IPS-18a (cell line): ENCODE measurements at regions not wholly inside any gene's neighbourhood (a gene's known extent, or its start where the extent isn't known, plus 50 kb on each side); places are given as distances from the start of the nearest gene placed in this dataset.
"Not testable (repeated sequence)": the region's sequence is repeated elsewhere in the genome, so short reads cannot be mapped to it uniquely, and the experiment has no call there.

ENCODE experiments used
- H3K27ac ChIP-seq: one replicate; pipeline ENCODE4 v1.5.1; 2013; ENCODE audit warnings: low read length
- H3K27me3 ChIP-seq: one replicate; pipeline ENCODE4 v1.6.1; 2013; ENCODE audit warnings: mild to moderate bottlenecking, low read length; ENCODE audit not compliant: control insufficient read depth, insufficient read depth
- H3K36me3 ChIP-seq: one replicate; pipeline ENCODE4 v1.6.1; 2013; ENCODE audit warnings: low read depth, low read length; ENCODE audit not compliant: control insufficient read depth
- H3K4me1 ChIP-seq: one replicate; pipeline ENCODE4 v1.6.1; 2013; ENCODE audit warnings: low read depth, low read length; ENCODE audit not compliant: control insufficient read depth
- H3K4me3 ChIP-seq: one replicate; pipeline ENCODE4 v1.5.1; 2013; ENCODE audit warnings: low read length
- H3K9ac ChIP-seq: one replicate; pipeline ENCODE4 v1.6.1; 2013; ENCODE audit warnings: mild to moderate bottlenecking, low read length, moderate library complexity
- H3K9me3 ChIP-seq: one replicate; pipeline ENCODE4 v1.6.1; 2013; ENCODE audit warnings: low read depth, low read length; ENCODE audit not compliant: control insufficient read depth

DNA sequence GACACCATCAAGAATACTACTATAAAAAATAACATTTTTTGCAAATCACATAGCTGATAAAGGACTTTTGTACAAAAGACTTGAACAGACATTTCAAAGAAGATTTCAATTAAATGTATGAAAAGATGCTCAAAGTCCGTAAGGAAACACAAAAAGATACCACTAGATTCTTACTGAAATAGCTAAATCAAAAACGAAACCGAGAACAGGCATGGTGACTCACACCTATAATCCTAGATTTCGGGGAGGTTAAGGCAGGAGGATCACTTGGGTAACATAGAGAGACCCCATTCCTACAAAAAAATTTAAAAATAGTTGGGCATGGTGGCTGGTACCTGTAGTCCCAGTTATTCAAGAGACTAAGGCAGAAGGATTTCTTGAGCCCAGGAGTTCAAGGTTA lies 520.2 kb upstream of the GRM3 start:
- Histone ChIP-seq H3K4me1 (no peaks in the 10 kb centered on the region), H3K9me3 (no peaks in the 10 kb centered on the region), H3K9ac (no peak overlapping the region), H3K27ac (no peak overlapping the region), H3K36me3 (no peaks in the 10 kb centered on the region), H3K4me3 (no peak overlapping the region), H3K27me3 (no peaks in the 10 kb centered on the region)

DNA sequence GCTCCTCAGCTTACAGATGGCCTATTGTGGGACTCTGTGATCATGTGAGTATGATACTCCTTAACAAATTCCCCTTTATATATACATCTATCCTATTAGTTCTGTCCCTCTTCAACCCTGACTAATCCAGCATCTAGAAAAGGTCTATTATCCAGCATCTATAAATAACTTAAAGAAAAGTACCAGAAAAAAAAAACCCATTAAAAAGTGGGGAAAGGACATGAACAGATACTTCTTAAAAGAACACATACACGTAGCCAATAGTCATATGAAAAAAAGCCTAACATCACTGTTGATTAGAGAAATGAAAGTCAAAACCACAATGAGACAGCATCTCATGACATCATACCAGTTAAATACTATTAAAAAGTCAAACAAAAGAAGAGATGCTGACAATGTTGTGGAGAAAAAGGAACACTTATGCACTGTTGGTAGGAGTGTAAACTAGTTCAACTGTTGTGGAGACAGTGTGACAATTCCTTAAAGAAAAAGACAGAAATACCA lies 549.5 kb upstream of the GRM3 start:
- Histone ChIP-seq H3K36me3 (no peaks in the 10 kb centered on the region), H3K9ac (no peak overlapping the region), H3K4me1 (no peaks in the 10 kb centered on the region), H3K27ac (no peak overlapping the region), H3K4me3 (no peak overlapping the region), H3K9me3 (peaks cover 5% of the 10 kb centered on the region), H3K27me3 (no peaks in the 10 kb centered on the region)

DNA sequence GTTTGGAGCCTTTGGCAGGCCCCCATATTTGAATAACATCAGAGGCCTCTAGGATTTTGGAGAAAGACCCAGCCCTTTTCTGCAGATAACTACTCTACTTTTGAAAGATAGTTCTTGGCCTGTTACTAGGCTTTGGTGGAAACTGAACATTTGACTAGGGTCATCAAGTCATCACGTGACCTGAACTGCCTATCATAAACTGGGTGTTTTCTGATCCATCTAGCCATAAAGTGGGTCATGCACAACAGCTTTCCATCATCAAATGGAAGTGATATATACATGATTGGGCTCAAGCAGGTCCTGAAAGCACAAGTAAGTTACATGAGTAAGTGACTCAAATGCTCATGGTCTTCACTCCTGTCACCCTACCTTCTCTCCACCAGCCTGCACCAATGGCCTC lies 552.3 kb upstream of the GRM3 start:
- Histone ChIP-seq H3K4me3 (no peak overlapping the region), H3K4me1 (no peaks in the 10 kb centered on the region), H3K9me3 (peaks cover 6% of the 10 kb centered on the region), H3K27ac (no peak overlapping the region), H3K9ac (no peak overlapping the region), H3K27me3 (no peaks in the 10 kb centered on the region), H3K36me3 (no peaks in the 10 kb centered on the region)

DNA sequence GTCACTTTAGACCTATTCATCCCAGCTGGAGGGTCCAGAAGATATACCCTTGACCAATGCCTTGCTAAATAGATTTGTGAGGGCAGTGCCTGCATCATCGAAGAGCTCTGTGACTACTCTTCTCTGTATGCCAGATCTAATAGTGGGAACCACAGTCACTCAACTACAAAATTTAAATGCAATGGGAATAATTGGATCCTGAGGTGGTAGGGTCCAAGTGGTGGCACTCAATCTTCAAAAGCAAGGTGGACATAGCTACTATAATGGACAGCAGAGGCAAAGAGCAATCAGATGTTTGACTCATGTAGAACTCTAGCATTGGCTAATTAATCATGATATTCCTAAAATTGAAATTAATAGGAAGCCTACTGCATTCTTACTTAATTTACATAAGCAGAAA lies 554.3 kb upstream of the GRM3 start:
- Histone ChIP-seq H3K9me3 (peaks cover 6% of the 10 kb centered on the region), H3K27me3 (no peaks in the 10 kb centered on the region), H3K4me1 (no peaks in the 10 kb centered on the region), H3K4me3 (no peak overlapping the region), H3K27ac (no peak overlapping the region), H3K36me3 (no peaks in the 10 kb centered on the region), H3K9ac (no peak overlapping the region)

DNA sequence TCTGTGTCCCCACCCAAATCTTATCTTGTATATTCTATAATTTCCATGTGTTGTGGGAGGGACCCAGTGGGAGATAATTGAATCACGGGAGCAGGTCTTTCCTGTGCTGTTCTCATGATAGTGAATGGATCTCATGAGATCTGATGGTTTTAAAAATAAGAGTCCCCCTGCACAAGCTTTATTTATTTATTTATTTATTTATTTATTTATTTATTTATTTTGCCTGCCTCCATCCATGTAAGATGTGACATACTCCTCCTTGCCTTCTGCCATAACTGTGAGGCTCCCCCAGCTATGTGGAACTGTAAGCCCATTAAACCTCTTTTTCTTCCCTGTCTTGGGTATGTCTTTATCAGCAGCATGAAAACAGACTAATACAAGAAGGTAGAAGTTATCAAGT lies 579.1 kb upstream of the GRM3 start:
- not testable (repeated sequence) for H3K27me3 ChIP-seq, H3K27ac ChIP-seq, H3K36me3 ChIP-seq, H3K4me1 ChIP-seq, H3K4me3 ChIP-seq, H3K9me3 ChIP-seq, H3K9ac ChIP-seq

DNA sequence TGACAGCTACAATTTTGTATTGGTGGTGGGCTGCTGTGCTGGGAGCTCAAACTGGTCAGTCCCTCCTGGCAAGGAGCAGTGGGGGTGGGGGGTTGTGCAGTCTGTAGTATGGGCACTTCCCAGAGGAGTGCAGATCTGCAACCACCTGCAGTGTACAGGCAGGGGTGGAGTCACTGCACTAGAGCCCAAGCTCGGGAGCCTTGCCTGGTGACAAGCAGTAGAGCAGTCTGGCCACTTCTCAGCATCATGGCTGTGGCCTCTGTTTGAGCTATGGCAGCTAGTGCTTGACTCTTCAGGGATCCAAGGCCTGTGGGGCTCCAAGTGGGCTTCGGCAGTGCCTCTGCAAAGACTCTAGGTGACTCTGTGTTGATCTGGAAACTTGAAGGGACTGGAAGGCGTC lies 585.1 kb upstream of the GRM3 start:
- H3K4me3 ChIP-seq, result no peak overlapping the region
- H3K4me1 ChIP-seq, result no peaks in the 10 kb centered on the region
- no peak overlapping the region for H3K9ac ChIP-seq
- no peaks in the 10 kb centered on the region for H3K9me3 ChIP-seq
- H3K27ac ChIP-seq, result no peak overlapping the region
- no peaks in the 10 kb centered on the region for H3K36me3 ChIP-seq
- H3K27me3 ChIP-seq, result no peaks in the 10 kb centered on the region

DNA sequence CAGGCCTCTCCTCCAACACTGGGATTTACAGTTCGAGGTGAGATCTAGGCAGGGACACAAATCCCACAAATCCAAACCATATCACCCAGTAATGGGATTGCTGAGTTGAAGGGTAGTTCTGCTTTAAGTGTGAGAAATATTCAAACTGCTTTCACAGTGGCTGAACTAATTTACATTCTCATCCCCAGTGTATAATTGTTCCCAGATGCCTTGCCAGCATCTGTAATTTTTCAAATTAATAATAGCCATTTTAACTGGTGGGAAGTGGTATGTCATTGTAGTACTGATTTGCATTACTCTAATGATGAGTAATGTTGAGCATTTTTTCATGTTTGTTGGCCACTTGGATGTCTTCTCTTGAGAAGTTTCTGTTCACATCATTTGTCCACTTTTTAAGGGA lies 592.8 kb upstream of the GRM3 start:
- no peak overlapping the region for H3K9ac ChIP-seq
- no peaks in the 10 kb centered on the region for H3K4me1 ChIP-seq
- no peak overlapping the region for H3K27ac ChIP-seq
- no peaks in the 10 kb centered on the region for H3K36me3 ChIP-seq
- H3K9me3 ChIP-seq, result no peaks in the 10 kb centered on the region
- H3K27me3 ChIP-seq, result no peaks in the 10 kb centered on the region
- H3K4me3 ChIP-seq, result no peak overlapping the region

DNA sequence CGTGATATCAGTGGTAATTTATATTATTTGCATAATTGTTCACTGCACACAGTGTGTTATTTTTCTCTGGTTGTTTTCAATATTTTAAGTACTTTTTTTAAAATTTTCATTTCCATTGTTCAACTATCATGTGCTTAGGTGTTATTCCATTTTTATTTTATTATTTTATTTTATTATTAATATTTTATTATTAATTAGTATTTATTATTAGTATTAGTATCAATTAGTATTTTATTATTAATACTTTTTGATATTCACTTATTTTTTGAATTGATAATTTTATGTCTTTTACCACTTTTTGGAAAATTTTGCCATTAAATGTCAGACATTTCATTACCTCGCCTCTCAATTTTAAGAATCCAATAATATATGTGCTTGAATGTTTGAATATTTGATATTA lies 593.8 kb upstream of the GRM3 start:
- H3K4me1 ChIP-seq, result no peaks in the 10 kb centered on the region
- no peak overlapping the region for H3K4me3 ChIP-seq
- H3K9ac ChIP-seq, result no peak overlapping the region
- H3K36me3 ChIP-seq, result no peaks in the 10 kb centered on the region
- no peaks in the 10 kb centered on the region for H3K27me3 ChIP-seq
- H3K27ac ChIP-seq, result no peak overlapping the region
- H3K9me3 ChIP-seq, result no peaks in the 10 kb centered on the region

DNA sequence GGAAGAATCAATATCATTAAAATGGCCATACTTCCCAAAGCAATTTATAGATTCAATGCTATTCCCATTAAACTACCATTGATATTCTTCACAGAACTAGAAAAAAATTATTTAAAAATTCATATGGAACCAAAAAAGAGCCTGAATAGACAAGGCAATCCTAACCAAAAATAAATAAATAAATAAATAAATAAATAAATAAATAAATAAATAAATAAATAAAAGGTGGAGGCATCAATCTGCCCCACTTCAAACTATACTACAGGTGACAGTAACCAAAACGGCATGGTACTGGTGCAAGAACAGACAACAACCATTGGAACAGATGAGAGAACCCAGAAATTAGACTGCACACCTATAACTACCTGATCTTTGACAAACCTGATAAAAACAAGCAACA lies 598.5 kb upstream of the GRM3 start:
- H3K27ac ChIP-seq, H3K27me3 ChIP-seq, H3K36me3 ChIP-seq, H3K9me3 ChIP-seq, H3K4me1 ChIP-seq, H3K4me3 ChIP-seq, H3K9ac ChIP-seq: not testable (repeated sequence)

DNA sequence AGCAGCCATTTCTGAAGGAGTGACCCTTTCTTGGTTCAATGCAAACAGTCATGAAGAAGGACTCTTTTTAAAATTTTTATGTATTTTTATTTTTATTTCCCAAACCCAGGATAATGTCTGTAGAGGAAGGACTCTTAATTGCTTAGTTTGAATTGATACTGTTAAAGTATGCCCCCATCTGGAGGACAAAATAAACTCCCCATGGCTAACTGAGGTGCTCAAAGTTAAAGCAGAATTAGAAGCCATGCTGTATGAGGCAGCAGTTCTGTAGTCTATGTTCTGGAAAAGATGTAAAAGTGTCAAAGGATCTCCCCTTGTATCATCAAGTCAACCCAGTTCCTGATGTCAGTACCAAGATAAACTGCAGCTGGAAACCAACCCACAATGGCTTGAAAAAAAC lies 617.9 kb upstream of the GRM3 start:
- H3K36me3 ChIP-seq, result no peaks in the 10 kb centered on the region
- no peak overlapping the region for H3K4me3 ChIP-seq
- no peak overlapping the region for H3K9ac ChIP-seq
- H3K9me3 ChIP-seq, result no peaks in the 10 kb centered on the region
- H3K4me1 ChIP-seq, result no peaks in the 10 kb centered on the region
- H3K27ac ChIP-seq, result no peak overlapping the region
- H3K27me3 ChIP-seq, result no peaks in the 10 kb centered on the region

DNA sequence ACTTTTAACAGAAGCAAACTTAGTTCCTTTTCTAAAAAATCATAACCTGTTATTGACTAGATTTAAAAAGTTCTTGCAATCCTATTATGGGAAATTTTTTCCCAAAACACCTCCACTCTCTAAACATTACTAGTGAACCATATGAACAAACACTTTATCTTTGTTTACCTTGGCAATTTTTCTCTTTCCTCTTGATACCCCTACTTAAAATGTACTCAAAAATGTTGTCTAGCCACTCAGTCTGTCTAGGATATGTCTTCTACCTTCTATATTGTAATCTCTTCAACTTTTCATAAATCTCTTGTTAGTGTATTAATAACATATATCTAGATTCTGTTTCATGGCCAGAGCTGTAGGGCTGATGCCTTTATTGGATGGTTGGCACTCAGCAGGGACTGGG lies 630.0 kb upstream of the GRM3 start:
- Histone ChIP-seq H3K9me3 (no peaks in the 10 kb centered on the region), H3K36me3 (no peaks in the 10 kb centered on the region), H3K9ac (no peak overlapping the region), H3K4me3 (no peak overlapping the region), H3K4me1 (peaks cover 3% of the 10 kb centered on the region), H3K27ac (no peak overlapping the region), H3K27me3 (no peaks in the 10 kb centered on the region)

DNA sequence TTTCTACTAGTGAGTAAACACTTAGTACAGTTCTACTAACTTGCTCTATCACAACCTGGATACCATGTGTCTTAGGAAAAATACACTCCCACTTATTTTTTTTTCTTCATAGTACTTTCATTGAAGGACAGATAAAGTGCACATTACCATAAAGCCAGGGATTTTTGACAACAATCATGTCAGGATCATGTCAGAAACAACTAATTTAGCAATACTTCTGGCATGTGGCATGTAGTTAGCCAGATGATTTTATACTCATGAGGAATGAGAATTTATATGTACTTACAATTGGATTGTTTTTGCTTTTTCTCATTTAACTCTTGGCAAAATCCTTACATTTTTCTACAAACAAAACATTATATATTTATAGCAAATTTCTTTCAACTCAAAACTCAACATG lies 630.7 kb upstream of the GRM3 start:
- no peaks in the 10 kb centered on the region for H3K9me3 ChIP-seq
- no peaks in the 10 kb centered on the region for H3K27me3 ChIP-seq
- H3K4me1 ChIP-seq, result peaks cover 3% of the 10 kb centered on the region
- no peak overlapping the region for H3K4me3 ChIP-seq
- no peak overlapping the region for H3K27ac ChIP-seq
- H3K36me3 ChIP-seq, result no peaks in the 10 kb centered on the region
- H3K9ac ChIP-seq, result no peak overlapping the region
